ENCODE measurements at regions not wholly inside any gene's neighbourhood (a gene's known extent, or its start where the extent isn't known, plus 50 kb on each side); places are given as distances from the start of the nearest gene placed in this dataset.

DNA sequence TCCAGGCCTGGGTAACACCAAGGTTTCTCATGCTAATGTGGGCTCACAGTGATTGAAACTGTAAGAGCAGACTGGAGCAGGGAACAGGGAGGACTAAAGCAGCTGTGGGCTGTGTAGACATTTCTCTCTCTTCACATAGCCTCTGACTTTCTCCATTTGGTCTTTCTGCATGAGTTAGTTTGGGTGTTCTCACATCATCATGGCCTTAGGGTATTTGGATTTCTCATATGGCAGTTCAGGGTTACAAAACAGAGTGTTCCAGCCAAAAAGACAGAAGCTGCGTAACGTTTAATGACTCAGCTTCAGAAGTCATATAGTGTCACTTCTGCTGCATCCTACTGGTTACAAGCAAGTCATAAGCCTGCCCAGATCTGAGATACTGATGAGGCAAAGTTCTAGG is 52.0 kb upstream of the OSBPL8 start:
- DNase-seq, result no peak

DNA sequence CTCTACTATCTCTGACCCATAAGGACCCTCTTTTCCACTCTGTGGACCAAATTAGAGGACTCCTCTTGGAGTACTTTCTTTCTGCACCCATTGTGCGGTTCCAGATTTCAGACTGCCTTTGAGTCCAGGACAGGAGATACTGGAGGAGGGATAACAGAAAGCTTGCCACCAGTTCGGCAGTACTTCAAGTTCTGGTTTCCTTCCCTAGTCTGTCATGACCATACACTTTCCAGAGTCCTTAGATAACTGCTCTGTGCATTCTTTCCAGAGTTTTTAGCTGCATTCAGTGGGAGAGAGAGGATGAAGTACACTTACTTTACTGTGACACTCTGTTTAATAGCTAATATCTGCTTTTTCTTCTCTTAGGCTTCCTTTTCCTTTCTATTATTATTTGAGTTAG is 54.8 kb upstream of the OSBPL8 start:
- DNase-seq, result no peak

DNA sequence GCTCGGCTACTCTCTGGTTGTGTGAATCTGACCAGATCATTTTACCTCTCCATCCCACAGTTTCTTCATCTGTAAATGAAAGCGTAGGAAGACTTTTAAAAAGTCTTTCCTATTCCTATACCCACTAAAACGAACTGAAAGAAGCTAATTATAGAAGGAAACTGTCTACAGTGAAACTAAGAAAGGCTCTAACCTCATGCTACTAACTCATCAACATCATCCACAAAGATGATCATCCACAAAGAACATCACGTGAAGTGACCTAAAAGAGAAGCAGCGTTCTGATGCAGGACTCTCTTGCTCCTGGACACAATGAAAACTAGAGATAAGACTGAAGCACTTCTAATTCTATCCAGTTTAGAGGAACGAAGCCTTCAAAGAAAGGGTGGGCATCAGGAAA is 58.5 kb upstream of the OSBPL8 start:
- no peak for DNase-seq

- DNase-seq, result peak; percentile 94
These were observed 62.0 kb upstream of the OSBPL8 start for GRCh38 chr12:76621582-76622024.

DNA sequence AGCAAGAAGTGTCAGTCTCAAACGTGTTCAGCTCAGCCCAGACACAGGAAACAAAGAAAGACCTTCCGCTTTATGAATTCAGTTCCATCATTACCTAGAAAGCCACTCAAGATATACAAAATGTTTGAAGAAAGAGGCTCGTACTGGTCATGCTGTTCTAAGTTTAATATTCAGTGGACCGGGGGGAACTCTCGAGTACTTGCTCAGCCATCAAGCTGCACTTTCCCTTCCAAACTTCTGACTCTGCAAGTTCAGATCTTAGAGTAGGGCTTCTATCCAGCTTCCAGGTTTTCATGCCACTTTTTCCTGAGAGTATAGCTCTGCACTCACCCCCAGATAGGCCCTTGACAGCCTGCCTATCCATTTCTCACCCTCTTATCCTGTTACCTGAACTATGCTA is 62.8 kb upstream of the OSBPL8 start:
- DNase-seq, result no peak

DNA sequence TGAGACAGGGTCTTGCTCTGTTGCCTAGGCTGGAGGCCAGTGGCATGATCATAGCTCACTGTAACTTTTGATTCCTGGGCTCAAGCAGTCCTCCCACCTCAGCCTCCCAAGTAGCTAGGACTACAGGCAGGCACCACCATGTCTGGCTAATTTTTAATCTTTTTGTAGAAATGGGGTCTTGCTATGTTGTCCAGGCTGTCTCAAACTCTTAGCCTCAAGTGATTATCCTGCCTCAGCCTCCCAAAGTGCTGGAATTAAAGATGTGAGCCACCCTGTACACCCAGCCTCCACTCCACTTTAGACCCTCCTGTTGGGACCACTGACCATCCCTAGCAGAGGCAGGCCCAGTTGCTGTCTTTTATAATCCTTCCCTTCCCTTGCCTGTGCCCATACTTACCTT is 63.3 kb upstream of the OSBPL8 start:
- no peak for DNase-seq

DNA sequence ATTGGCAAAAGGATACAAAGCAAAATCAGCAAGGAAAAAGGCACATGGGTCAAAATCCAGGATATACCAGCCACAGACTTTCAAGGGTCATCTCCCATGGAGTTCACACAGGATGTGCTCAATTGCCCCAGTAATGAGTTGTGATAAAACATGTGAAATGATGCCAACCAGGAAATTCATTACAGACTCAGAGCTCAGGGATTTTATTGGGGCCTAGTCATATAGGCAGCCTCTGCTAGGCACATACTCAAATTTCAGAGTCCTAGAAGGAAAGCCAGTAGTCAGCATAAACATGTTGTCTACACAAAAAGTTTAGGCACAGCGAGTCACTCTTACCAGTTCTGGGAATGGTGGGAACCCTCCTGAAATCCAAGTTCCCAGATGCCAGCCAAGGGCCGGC is 64.4 kb upstream of the OSBPL8 start:
- no peak for DNase-seq

DNA sequence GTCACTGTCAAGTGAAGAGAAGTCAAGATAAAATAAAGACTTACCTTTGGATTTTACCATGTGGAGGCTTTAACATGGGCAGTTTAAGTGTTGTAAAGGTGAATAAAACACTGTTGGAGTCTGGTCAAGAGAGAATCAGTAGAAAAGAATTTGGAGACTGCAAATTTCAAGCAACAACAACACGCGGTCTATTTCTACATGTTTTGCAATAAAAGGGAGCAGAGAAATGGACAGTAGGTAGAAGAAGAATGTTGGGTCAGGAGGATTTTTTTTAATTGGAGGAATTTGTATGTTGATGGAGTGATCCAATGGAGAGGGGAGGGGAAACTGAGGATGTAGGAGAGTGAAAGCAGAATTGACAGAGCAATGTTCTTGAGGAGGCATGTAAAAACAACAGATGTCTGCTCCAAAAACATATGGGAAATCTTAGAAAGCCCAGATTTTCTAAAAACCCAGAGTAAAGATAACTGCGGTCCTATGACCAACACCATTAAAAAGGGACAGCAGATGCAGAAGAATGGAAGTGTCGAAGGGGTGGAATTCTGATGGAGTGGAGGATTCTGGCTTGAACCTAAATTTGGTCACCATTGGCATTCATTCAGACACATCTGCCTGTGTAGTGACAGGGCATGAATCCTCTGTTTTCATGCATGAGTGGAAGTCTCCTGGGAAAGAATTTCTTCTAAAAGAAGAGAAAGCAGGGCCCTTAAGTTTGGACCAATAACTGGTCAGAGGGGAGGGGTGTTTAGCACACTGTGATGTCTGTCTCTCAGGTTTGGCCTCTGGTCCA is 68.0 kb upstream of the OSBPL8 start:
- no peak for DNase-seq

GRCh38 chr12:76628745-76629144 is 69.2 kb upstream of the OSBPL8 start:
- no peak for DNase-seq

DNA sequence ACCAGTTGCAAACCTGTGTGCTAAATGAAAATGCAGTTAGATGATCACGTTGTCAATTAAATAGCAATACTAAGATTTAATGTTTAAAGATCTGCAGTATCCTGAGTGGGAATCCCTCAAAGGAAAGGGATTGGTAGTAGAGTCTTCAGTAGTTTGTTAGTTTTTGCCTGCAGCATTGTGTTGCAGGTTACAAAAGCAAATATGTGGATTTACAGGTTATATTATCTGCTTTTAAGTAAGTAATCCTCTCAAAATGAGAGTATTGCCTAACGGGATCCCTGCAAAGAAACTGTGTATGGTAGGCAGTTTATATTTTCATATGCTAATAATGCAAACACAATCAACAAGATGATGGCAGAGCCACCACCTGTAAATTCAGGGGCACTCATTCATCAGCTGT is 72.2 kb upstream of the OSBPL8 start:
- DNase-seq, result no peak

DNA sequence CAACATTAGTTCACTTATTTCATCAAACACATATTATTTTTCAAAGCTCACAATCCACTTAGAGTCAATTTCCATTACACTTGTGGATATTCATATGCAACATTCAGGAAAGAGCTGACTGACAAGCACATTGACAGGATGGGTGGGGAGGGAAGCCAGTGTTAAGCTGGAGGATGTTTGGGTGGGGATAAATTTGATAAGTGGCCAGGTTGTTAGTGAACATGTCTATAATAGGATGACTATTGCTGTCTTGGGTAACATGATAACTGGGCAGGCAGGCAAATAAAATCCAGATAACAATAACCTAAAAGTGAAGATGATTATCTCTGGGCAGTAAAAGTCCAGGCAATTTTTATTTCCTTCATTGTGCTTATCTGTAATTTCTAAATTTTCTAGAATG is 73.8 kb upstream of the OSBPL8 start:
- DNase-seq, result no peak

DNA sequence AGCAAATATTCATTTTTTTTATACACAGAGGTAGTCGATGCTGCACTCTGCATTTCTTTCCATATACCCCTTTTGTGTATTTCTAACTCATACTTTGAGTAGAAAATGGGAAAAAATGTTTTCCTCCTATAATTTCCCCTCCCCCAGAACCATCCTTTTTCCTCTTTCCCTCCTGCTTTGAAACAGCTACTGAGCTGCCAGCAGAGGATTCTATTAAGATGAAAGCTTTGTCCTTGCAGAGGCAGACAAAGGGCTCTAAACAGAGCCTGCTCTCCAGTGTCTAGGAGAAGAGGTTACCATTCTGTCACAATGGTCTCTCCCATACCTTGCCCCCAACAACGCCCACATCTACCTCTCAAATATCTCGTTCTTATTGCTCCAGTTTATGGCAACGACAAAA is 74.6 kb upstream of the OSBPL8 start:
- DNase-seq, result no peak

DNA sequence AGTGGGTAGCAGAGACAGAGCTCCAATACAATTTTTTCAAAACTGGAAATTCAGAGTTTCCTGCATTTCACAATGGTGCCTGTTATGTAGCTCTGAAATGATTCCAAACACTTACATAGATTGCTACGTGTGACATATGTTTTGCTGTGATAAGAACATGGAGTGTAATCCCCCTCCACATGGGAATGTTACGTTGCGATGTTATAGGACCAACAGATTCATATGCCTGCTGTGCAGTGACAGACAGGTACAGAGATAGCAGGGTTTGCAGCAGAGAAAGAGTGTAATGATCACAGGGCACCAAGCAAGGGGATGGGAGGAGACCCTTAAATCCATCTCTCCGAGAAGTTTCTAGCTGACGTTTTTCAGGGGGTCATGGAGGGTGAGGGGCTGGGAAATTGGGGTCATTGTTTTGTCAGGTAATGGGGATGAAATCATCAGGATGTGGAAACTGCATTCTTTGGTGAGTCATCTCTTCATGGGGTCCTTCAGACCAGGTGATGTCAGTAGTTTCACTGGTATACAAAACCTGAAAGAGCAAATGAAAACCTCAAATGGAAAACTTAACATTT is 76.6 kb upstream of the OSBPL8 start:
- DNase-seq, result no peak

DNA sequence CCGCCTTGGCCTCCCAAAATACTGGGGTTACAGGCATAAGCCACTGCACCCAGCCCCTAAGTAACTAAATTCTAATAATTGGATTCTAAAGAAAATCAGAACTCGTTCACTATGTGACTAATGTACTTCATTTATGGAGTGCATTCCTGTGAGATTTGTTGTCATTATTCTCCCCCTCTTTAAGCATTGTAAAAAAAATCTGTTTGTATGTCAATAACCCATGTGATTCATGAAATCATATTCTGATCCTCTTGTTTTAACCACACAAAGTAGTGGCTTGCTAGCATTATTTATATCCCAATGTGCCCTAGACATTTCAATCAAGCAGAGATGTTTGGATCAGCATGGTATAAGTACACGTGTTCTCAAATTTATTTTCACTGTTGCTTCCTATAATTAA is 78.2 kb upstream of the OSBPL8 start:
- DNase-seq, result no peak

DNA sequence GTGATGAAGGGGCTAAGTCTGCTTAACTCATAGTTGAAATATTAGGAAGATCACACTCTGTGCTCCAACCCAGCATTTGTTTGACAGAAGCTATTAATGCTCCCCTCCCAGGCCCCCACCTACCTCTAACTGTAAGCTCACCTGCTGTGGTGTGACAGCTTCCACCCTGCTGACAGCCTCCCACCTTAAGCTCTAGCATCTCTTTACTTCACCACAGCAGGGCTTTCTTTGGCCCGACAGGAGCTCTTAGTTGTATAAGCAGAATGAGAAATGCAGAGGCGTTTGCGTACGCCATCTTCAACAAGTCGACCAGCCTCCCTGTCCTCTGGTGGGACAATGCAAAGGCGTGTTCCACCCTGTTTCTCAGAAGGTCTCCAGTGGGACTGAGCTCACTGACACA is 80.1 kb upstream of the OSBPL8 start:
- no peak for DNase-seq

DNA sequence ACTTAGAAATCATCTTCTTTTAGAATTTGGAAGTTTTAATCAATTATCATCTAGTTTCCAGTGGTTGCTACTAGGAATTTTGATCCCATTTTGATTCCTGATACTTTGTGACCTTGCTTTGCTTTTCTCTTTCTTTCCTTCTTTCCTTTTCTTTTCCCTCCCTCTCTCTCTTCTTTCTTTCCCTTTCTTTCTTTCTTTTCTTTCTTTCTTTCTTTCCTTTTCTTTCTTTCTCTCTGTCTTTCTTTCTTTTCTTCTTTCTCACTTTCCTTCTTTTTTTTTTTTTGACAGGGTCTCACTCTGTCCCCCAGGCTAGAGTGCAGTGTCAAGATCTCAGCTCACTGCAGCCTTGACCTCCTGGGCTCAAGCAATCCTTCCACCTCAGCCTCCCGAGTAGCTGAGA is 81.5 kb upstream of the OSBPL8 start:
- no peak for DNase-seq

GRCh38 chr12:76641961-76642360 is 82.4 kb upstream of the OSBPL8 start:
- DNase-seq, result no peak

DNA sequence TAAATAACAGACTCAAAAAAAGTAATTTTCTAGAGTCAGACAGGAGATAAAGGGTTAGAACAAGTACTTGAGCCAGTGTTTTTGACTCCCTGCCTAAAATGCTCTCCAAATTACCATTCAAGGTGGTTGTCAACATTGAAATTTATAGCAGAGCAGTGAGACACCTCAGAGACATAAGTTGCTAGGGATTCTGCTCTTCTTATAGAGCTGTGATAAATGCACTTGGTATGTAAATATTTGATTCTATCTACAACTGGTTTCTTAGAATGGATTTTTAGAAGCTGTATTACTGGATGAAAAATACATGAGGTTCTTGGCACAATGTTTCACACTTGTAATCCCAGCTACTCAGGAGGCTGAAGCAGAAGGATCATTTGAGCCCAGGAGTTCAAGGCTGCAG is 83.9 kb upstream of the OSBPL8 start:
- no peak for DNase-seq

GRCh38 chr12:76644950-76645349 is 85.4 kb upstream of the OSBPL8 start:
- DNase-seq, result no peak

DNA sequence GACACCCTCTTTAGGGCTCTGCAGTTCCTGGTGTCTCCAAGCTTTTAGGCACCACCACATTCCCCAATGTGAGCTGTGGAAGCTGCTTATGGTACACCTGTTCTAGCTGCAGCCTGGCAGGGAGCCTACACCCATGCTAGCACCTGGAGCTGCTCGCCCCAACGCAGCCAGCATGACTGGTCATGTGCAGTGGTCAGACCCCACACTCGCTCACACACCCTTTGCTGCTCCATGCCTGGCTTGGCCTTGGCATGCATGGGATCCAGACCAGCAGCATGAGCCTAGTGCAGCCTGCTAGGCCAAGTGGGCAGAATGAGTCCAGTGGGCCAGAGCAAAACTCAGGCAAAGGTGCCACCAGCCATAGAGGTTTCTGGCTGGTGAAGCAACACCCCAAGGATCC is 86.4 kb upstream of the OSBPL8 start:
- no peak for DNase-seq

- no peak for DNase-seq
These were observed 86.8 kb upstream of the OSBPL8 start for GRCh38 chr12:76646366-76646765.

DNA sequence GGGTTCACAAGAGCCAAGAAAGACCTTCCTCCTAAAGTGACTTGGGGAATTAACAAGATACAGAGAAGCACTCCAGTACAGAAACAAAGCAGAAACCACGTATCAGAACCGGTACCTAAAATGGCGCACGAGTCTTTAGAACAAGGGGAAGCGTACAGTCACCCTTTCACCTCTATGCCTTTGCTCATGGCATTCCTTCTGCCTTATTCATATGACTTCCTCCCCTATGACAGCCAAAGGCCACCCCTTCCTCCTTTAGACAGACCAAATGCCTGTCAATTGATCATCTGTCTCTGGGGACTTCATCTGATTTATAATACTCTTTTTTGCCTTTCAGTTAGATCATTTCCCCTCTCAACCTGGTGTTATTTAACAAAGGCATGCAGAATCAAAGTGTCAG is 89.5 kb upstream of the OSBPL8 start:
- no peak for DNase-seq

DNA sequence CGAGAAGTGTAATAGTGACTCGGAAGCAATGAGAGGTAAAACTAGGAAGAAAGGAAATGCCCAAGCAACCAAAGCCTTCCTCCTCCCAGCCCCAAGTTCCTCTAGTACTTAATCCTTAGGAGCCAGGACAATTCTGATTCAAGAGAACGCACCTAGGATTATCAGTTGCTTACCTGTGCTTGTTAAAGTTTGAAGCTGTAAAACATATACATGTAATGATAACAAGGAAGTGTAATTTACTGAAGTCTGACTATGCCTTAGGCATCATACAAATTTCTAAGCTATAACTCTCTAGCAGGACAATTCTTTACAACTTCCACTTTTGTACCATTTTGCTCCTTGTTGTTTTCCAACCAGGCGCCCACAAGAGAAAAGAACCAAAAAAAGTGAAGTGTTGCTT is 92.8 kb upstream of the OSBPL8 start:
- DNase-seq, result no peak

GRCh38 chr12:76653342-76653741 is 93.8 kb upstream of the OSBPL8 start:
- DNase-seq, result no peak

GRCh38 chr12:76664731-76665130 is 99.2 kb upstream of the ZDHHC17 start:
- no peak for DNase-seq
